Epithelial cell of proximal tubule (primary cell): ENCODE measurements at regions not wholly inside any gene's neighbourhood (a gene's known extent, or its start where the extent isn't known, plus 50 kb on each side); places are given as distances from the start of the nearest gene placed in this dataset.

Source experiments
- DNase-seq: peaks from one replicate; pipeline ENCODE4 v3.0.0-alpha.2; 2011; ENCODE audit warnings: low read depth
- H3K4me3 ChIP-seq: 2 replicates; pipeline ENCODE4 v1.5.1; 2011; ENCODE audit warnings: low read depth, mild to moderate bottlenecking, low read length
- TF ChIP-seq, protein P1 (sequence below): conservative IDR thresholded peaks from 2 replicates; pipeline ENCODE4 v1.5.1; 2012; ENCODE audit warnings: low read depth, mild to moderate bottlenecking, low read length

DNA sequence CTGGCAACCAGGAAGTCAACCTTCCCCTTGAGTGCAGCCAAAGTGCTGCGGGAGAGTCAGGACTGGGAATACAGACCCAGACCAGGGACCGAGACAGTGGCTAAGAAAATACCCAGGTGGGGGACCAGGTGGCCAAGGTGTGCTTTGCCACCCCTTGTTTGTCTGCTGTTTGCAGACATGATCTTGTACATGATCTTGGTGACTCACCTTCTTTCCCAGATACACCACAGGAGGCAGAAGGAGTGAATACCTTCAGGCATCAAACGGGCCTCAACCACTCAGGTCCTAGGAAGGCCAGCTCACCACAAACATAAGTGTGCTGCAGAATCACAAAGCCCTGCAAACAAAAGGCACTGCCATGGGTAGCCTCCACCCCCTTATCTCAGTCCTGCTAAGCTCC lies 62.0 kb downstream of the CNGA2 start:
- H3K4me3 ChIP-seq = no peak overlapping the region
- TF ChIP-seq, protein P1, sequence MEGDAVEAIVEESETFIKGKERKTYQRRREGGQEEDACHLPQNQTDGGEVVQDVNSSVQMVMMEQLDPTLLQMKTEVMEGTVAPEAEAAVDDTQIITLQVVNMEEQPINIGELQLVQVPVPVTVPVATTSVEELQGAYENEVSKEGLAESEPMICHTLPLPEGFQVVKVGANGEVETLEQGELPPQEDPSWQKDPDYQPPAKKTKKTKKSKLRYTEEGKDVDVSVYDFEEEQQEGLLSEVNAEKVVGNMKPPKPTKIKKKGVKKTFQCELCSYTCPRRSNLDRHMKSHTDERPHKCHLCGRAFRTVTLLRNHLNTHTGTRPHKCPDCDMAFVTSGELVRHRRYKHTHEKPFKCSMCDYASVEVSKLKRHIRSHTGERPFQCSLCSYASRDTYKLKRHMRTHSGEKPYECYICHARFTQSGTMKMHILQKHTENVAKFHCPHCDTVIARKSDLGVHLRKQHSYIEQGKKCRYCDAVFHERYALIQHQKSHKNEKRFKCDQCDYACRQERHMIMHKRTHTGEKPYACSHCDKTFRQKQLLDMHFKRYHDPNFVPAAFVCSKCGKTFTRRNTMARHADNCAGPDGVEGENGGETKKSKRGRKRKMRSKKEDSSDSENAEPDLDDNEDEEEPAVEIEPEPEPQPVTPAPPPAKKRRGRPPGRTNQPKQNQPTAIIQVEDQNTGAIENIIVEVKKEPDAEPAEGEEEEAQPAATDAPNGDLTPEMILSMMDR = no peak
- DNase-seq = no peak

DNA sequence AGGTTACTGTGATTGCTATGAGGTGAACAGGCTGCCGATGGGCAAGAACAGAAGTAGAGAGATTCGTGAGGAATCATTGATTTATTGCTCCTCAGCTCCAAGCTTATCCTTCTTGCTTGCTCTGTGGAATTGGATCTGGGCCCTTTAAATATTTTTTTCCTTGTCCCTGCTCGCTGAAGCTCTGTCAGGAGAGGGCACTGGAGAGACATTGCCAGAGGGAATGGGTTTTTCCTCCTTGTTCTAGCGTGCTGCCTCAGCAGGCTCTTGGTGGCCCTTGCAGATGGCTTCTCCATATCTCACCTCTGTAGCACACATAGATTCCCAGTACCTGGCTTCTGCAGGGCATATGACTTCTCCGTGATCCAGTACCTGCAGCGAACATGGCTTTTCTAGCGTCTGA lies 67.4 kb downstream of the CNGA2 start:
- DNase-seq = no peak
- no peak overlapping the region for H3K4me3 ChIP-seq
- TF ChIP-seq, protein P1 = peak; percentile 27

DNA sequence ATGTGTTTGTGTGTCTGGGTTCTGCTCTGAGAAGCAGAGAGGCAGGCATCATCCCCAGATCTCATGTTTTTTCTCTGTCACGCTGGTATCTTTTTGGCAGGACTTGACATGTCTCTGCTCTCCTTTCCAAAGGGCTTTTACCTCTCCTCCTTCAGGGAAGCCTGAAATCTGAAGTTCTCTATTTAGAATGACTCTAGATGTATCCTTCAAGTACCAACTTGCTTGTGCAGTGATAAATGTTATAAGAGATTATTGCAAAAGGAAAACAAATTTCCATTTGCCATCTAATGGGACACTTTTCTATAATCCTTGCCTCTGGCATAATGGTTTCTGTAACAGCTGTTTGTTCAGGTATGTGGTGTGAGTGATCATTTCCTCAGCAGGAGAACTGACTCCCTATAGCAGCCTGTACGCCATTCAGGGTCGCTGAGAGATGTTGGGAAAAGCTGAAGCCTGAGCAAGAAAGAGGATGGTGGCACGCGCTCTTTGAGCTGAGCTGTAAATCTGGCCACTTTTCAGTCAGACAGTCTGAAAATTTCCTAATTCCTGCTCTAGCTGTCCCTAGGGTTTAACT lies 72.5 kb downstream of the CNGA2 start:
- H3K4me3 ChIP-seq = no peak overlapping the region
- DNase-seq = no peak
- TF ChIP-seq, protein P1 = no peak

DNA sequence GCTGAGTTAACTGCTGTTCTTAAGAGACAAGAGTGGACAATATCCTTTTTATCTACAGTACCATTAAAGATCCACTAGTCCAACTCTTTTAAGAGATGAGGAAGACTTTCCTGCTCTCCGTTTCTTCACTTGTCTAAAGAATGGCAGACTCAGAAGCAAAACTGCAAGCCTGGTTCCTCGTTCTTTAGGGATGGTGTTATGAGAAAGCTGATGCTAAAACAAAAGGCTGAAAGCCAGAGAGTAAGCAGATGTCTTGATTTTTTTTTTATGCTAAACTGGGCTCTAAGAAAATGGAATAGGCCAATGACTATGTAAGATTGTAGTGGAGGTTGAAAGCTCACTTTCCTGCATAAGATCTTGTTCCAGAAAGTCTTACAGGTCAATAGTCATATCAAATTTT lies 78.1 kb downstream of the CNGA2 start:
- TF ChIP-seq, protein P1 = no peak
- H3K4me3 ChIP-seq = no peak overlapping the region
- no peak for DNase-seq

DNA sequence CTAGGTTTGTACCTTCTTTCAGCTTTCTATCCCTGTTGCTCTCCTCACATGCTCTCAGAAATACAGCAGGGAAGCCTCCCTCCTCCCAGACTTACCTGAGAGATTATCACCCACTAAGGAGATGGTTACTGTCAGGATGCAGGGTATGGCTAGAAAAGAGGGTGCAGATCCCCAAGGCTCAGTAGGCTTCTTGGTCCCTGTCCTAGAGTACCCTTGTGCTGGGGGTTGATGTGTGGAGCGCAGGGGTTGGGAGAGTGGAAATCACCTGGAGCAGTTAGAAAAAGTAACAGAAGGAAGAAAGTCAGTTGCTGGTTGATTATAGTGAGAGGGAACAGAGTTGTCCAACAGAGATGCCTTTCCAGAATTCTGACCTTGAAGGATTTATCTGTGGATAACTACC lies 80.2 kb downstream of the CNGA2 start:
- TF ChIP-seq, protein P1 = no peak
- DNase-seq = no peak
- H3K4me3 ChIP-seq = no peak overlapping the region

DNA sequence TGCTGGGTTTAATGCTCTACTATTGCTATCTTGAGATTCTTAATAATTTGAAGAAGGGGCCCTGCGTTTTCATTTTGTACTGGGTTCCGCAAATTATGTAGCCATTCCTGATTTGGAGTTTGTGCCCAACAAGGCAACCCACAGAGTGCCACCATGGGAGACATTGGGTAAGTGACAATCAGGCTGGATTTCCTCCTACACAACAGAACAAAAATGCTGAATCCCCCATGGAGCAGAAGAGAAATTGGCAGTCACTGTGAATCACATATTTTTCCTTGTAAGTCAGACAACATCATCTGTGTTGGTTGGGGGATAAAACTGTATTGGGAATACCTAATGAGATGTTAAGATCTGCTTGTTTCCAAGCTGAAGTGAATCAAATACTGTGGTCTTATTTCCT lies 80.9 kb downstream of the CNGA2 start:
- TF ChIP-seq, protein P1 = no peak
- DNase-seq = no peak
- no peak overlapping the region for H3K4me3 ChIP-seq

DNA sequence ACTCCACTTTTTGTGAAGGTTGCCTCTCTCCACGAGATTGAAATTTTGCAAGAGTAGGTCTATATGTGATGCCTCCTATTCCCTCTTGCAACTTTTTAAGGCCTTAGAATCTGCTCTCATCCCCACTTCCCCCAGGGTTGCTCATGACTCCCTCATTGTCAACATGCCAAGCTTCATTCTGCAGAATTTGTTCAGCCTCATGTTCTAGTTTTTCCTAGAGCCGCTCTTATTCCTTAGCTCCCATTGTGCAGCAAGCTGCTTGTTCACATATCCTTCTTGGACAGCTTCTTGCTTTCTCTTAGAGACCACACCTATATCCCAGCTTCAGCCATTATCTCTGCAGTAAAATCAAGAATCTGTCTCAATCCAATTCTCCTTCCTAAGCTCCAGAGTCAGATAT lies 82.4 kb downstream of the CNGA2 start:
- no peak for DNase-seq
- TF ChIP-seq, protein P1 = no peak
- H3K4me3 ChIP-seq = no peak overlapping the region
